BLaER1 (cell line): ENCODE measurements at regions not wholly inside any gene's neighbourhood (a gene's known extent, or its start where the extent isn't known, plus 50 kb on each side); places are given as distances from the start of the nearest gene placed in this dataset.

Experiments
- H3K27ac ChIP-seq: shearing (Covaris generic); formaldehyde crosslinking; 2 replicates; pipeline ENCODE4 v1.8.1; 2022
- H3K27me3 ChIP-seq: shearing (Covaris generic); formaldehyde crosslinking; 2 replicates; pipeline ENCODE4 v1.8.1; 2022
- H3K36me3 ChIP-seq: shearing (Covaris generic); formaldehyde crosslinking; 2 replicates; pipeline ENCODE4 v1.8.1; 2022
- H3K4me1 ChIP-seq: shearing (Covaris generic); formaldehyde crosslinking; 2 replicates; pipeline ENCODE4 v1.8.1; 2022
- H3K4me2 ChIP-seq: shearing (Covaris generic); formaldehyde crosslinking; 2 replicates; pipeline ENCODE4 v1.8.1; 2022
- H3K4me3 ChIP-seq: shearing (Covaris generic); formaldehyde crosslinking; 2 replicates; pipeline ENCODE4 v1.8.1; 2022
- H3K9ac ChIP-seq: shearing (Covaris generic); formaldehyde crosslinking; 2 replicates; pipeline ENCODE4 v1.8.1; 2022
- H3K9me3 ChIP-seq: shearing (Covaris generic); formaldehyde crosslinking; 2 replicates; pipeline ENCODE4 v1.8.1; 2022
- H4K20me1 ChIP-seq: shearing (Covaris generic); formaldehyde crosslinking; 2 replicates; pipeline ENCODE4 v1.8.1; 2022
- Cebpa-rat ChIP-seq: shearing (Covaris generic); IDR thresholded peaks from 2 replicates; pipeline ENCODE4 v1.8.1; 2022

GRCh38 chr1:228876187-228876586, 140.9 kb downstream of the RHOU start:
- Histone ChIP-seq H3K27ac (no peak overlapping the region), H3K9ac (no peak overlapping the region), H3K9me3 (no peaks in the 10 kb centered on the region), H3K27me3 (no peaks in the 10 kb centered on the region), H4K20me1 (no peaks in the 10 kb centered on the region), H3K4me1 (no peaks in the 10 kb centered on the region), H3K36me3 (no peaks in the 10 kb centered on the region), H3K4me3 (no peak overlapping the region), H3K4me2 (no peak overlapping the region)
- TF ChIP-seq Cebpa-rat, result no peak

GRCh38 chr1:228879164-228879563, 143.9 kb downstream of the RHOU start:
- Histone ChIP-seq H3K27me3 (no peaks in the 10 kb centered on the region), H3K4me2 (no peak overlapping the region), H3K4me1 (no peaks in the 10 kb centered on the region), H3K9me3 (peaks cover 8% of the 10 kb centered on the region), H3K36me3 (no peaks in the 10 kb centered on the region), H4K20me1 (no peaks in the 10 kb centered on the region), H3K4me3 (no peak overlapping the region), H3K9ac (no peak overlapping the region), H3K27ac (no peak overlapping the region)
- TF ChIP-seq Cebpa-rat, result no peak

- Histone ChIP-seq H3K27ac (no peak overlapping the region), H3K4me3 (no peak overlapping the region), H3K4me2 (no peak overlapping the region), H3K36me3 (no peaks in the 10 kb centered on the region), H3K9ac (no peak overlapping the region), H3K4me1 (no peaks in the 10 kb centered on the region), H4K20me1 (no peaks in the 10 kb centered on the region), H3K27me3 (no peaks in the 10 kb centered on the region), H3K9me3 (peaks cover 17% of the 10 kb centered on the region)
- TF ChIP-seq Cebpa-rat, result no peak
These were observed 146.9 kb downstream of the RHOU start for GRCh38 chr1:228882041-228882770.

GRCh38 chr1:228882771-228883450, 147.6 kb downstream of the RHOU start:
- no peak for TF ChIP-seq Cebpa-rat
- Histone ChIP-seq H4K20me1 (no peaks in the 10 kb centered on the region), H3K4me1 (no peaks in the 10 kb centered on the region), H3K36me3 (no peaks in the 10 kb centered on the region), H3K9me3 (peaks cover 17% of the 10 kb centered on the region), H3K27me3 (no peaks in the 10 kb centered on the region), H3K4me3 (no peak overlapping the region), H3K27ac (no peak overlapping the region), H3K4me2 (no peak overlapping the region), H3K9ac (no peak overlapping the region)

- Histone ChIP-seq H3K27me3 (no peaks in the 10 kb centered on the region), H3K4me1 (no peaks in the 10 kb centered on the region), H3K27ac (no peak overlapping the region), H4K20me1 (no peaks in the 10 kb centered on the region), H3K4me2 (no peak overlapping the region), H3K9me3 (peaks cover 17% of the 10 kb centered on the region), H3K9ac (no peak overlapping the region), H3K36me3 (no peaks in the 10 kb centered on the region), H3K4me3 (no peak overlapping the region)
- TF ChIP-seq Cebpa-rat, result no peak
These were observed 148.3 kb downstream of the RHOU start for GRCh38 chr1:228883535-228883934.

- Histone ChIP-seq H3K4me3 (no peak overlapping the region), H3K9ac (no peak overlapping the region), H3K27me3 (no peaks in the 10 kb centered on the region), H4K20me1 (no peaks in the 10 kb centered on the region), H3K4me2 (no peak overlapping the region), H3K4me1 (no peaks in the 10 kb centered on the region), H3K9me3 (peaks cover 17% of the 10 kb centered on the region), H3K36me3 (no peaks in the 10 kb centered on the region), H3K27ac (no peak overlapping the region)
- TF ChIP-seq Cebpa-rat, result no peak
These were observed 148.9 kb downstream of the RHOU start for GRCh38 chr1:228884196-228884595.

- H3K36me3 ChIP-seq, result no peaks in the 10 kb centered on the region
- H3K27ac ChIP-seq, result no peak overlapping the region
These were observed 149.6 kb downstream of the RHOU start for GRCh38 chr1:228884615-228885566.

GRCh38 chr1:228885845-228886244, 150.6 kb downstream of the RHOU start:
- no peaks in the 10 kb centered on the region for H3K36me3 ChIP-seq
- no peak overlapping the region for H3K4me3 ChIP-seq
- H3K27me3 ChIP-seq, result no peaks in the 10 kb centered on the region
- H3K4me1 ChIP-seq, result no peaks in the 10 kb centered on the region
- no peaks in the 10 kb centered on the region for H4K20me1 ChIP-seq
- no peak overlapping the region for H3K9ac ChIP-seq
- TF ChIP-seq Cebpa-rat, result no peak
- no peak overlapping the region for H3K27ac ChIP-seq
- H3K4me2 ChIP-seq, result no peak overlapping the region
- peaks cover 17% of the 10 kb centered on the region for H3K9me3 ChIP-seq

More at GRCh38 chr1:228884615-228885566, 149.6 kb downstream of the RHOU start:
- Histone ChIP-seq H3K4me3 (no peak overlapping the region), H3K27me3 (no peaks in the 10 kb centered on the region), H3K9me3 (peaks cover 17% of the 10 kb centered on the region), H3K4me2 (no peak overlapping the region), H4K20me1 (no peaks in the 10 kb centered on the region), H3K9ac (no peak overlapping the region), H3K4me1 (no peaks in the 10 kb centered on the region)
- no peak for TF ChIP-seq Cebpa-rat

GRCh38 chr1:228887101-228887500, 151.8 kb downstream of the RHOU start:
- no peaks in the 10 kb centered on the region for H3K36me3 ChIP-seq
- TF ChIP-seq Cebpa-rat, result no peak

More at GRCh38 chr1:228887101-228887500, 151.8 kb downstream of the RHOU start:
- no peak overlapping the region for H3K27ac ChIP-seq
- H3K9me3 ChIP-seq, result peaks cover 17% of the 10 kb centered on the region
- H3K4me2 ChIP-seq, result no peak overlapping the region
- H3K4me1 ChIP-seq, result no peaks in the 10 kb centered on the region
- no peak overlapping the region for H3K9ac ChIP-seq
- H4K20me1 ChIP-seq, result no peaks in the 10 kb centered on the region
- no peaks in the 10 kb centered on the region for H3K27me3 ChIP-seq
- H3K4me3 ChIP-seq, result no peak overlapping the region
